NCI-H524 (cell line): ENCODE measurements at regions not wholly inside any gene's neighbourhood (a gene's known extent, or its start where the extent isn't known, plus 50 kb on each side); places are given as distances from the start of the nearest gene placed in this dataset.
A peak's percentile ranks its signal among the peaks of the same experiment; 100 is the strongest.
"Not testable (repeated sequence)": the region's sequence is repeated elsewhere in the genome, so short reads cannot be mapped to it uniquely, and the experiment has no call there.

Experiments
- DNase-seq, 2 experiments: peaks; one replicate each; lab custom pipeline; 2025; lab: John Stamatoyannopoulos, UW

- DNase-seq: not testable (repeated sequence)
Observed at GRCh38 chr6:167690167-167690922, 136.4 kb upstream of the AFDN start.

- peak; percentile 98 to 99 for DNase-seq
Observed at GRCh38 chr6:167690931-167691330, 135.8 kb upstream of the AFDN start.

- peak in 1 of 2 experiments; percentile 60 for DNase-seq
Observed at GRCh38 chr6:167691533-167692312, 135.0 kb upstream of the AFDN start.

GRCh38 chr6:167693478-167693877 lies 133.2 kb upstream of the AFDN start:
- not testable (repeated sequence) for DNase-seq

GRCh38 chr6:167695831-167696230 lies 130.9 kb upstream of the AFDN start:
- no peak for DNase-seq

- no peak for DNase-seq
Observed at GRCh38 chr6:167696296-167696695, 130.4 kb upstream of the AFDN start.

GRCh38 chr6:167697316-167697715 lies 129.4 kb upstream of the AFDN start:
- peak; percentile 87 to 97 for DNase-seq

- no peak for DNase-seq
Observed at GRCh38 chr6:167698540-167698939, 128.2 kb upstream of the AFDN start.

- DNase-seq: peak in 1 of 2 experiments; percentile 32
Observed at GRCh38 chr6:167699141-167699931, 127.4 kb upstream of the AFDN start.

- DNase-seq: no peak
Observed at GRCh38 chr6:167700199-167700598, 126.5 kb upstream of the AFDN start.

- no peak for DNase-seq
Observed at GRCh38 chr6:167701010-167701409, 125.7 kb upstream of the AFDN start.

- no peak for DNase-seq
Observed at GRCh38 chr6:167702241-167702827, 124.4 kb upstream of the AFDN start.

- DNase-seq: no peak
Observed at GRCh38 chr6:167703347-167703746, 123.4 kb upstream of the AFDN start.

GRCh38 chr6:167703781-167704180 lies 122.9 kb upstream of the AFDN start:
- DNase-seq: no peak

GRCh38 chr6:167704396-167704901 lies 122.3 kb upstream of the AFDN start:
- DNase-seq: no peak

- no peak for DNase-seq
Observed at GRCh38 chr6:167705211-167705750, 121.4 kb upstream of the AFDN start.

- DNase-seq: no peak
Observed at GRCh38 chr6:167706313-167707109, 120.2 kb upstream of the AFDN start.

GRCh38 chr6:167707686-167708500 lies 118.8 kb upstream of the AFDN start:
- no peak for DNase-seq

- no peak for DNase-seq
Observed at GRCh38 chr6:167708501-167709094, 118.1 kb upstream of the AFDN start.
